Lower lobe of right lung (tissue), 2 donors: ENCODE measurements at regions not wholly inside any gene's neighbourhood (a gene's known extent, or its start where the extent isn't known, plus 50 kb on each side); places are given as distances from the start of the nearest gene placed in this dataset.
A peak's percentile ranks its signal among the peaks of the same experiment; 100 is the strongest.

ENCODE experiments used
- ATAC-seq, 2 donors: fragments of 200-7000 bp; cut with Tn5 transposase; one replicate each; pipeline ENCODE4 v1.9.1; 2020 to 2022; ENCODE audit warnings: mild to moderate bottlenecking in 2 of 2, moderate library complexity in 2 of 2
- DNase-seq: peaks from one replicate; pipeline ENCODE4 v3.0.0-alpha.2; 2020
- H3K27ac ChIP-seq: fragments of 200-600 bp; one replicate; pipeline ENCODE4 v1.8.0; 2022
- H3K27me3 ChIP-seq: fragments of 200-600 bp; one replicate; pipeline ENCODE4 v1.8.0; 2022; ENCODE audit warnings: low read depth
- H3K36me3 ChIP-seq: fragments of 200-600 bp; one replicate; pipeline ENCODE4 v1.8.0; 2022; ENCODE audit warnings: mild to moderate bottlenecking
- H3K4me1 ChIP-seq: fragments of 200-600 bp; one replicate; pipeline ENCODE4 v1.8.0; 2022
- H3K4me3 ChIP-seq: fragments of 200-600 bp; one replicate; pipeline ENCODE4 v1.8.0; 2022; ENCODE audit warnings: mild to moderate bottlenecking
- H3K9me3 ChIP-seq: fragments of 200-600 bp; one replicate; pipeline ENCODE4 v1.8.0; 2022
- intact Hi-C: fragments of 100-400 bp; cut with DNase I; formaldehyde crosslinking; loops from one replicate; pipeline ENCODE4 v1.11.0; 2022
- TF ChIP-seq, protein P1 (sequence below): fragments of 200-600 bp; IDR thresholded peaks from one replicate; pipeline ENCODE4 v1.8.0; 2022; ENCODE audit warnings: antibody characterized with exemption, mild to moderate bottlenecking
- donor health status: DM: no; HTN: yes; CAD: no; lungs with severe emphysema.

GRCh38 chr5:67623078-67623477, 426.5 kb upstream of the CD180 start:
- Histone ChIP-seq H3K4me3 (no peak overlapping the region), H3K27me3 (no peaks in the 10 kb centered on the region), H3K9me3 (no peaks in the 10 kb centered on the region), H3K27ac (no peak overlapping the region), H3K36me3 (no peaks in the 10 kb centered on the region), H3K4me1 (no peaks in the 10 kb centered on the region)
- intact Hi-C loops = no loop called here
- TF ChIP-seq, protein P1, sequence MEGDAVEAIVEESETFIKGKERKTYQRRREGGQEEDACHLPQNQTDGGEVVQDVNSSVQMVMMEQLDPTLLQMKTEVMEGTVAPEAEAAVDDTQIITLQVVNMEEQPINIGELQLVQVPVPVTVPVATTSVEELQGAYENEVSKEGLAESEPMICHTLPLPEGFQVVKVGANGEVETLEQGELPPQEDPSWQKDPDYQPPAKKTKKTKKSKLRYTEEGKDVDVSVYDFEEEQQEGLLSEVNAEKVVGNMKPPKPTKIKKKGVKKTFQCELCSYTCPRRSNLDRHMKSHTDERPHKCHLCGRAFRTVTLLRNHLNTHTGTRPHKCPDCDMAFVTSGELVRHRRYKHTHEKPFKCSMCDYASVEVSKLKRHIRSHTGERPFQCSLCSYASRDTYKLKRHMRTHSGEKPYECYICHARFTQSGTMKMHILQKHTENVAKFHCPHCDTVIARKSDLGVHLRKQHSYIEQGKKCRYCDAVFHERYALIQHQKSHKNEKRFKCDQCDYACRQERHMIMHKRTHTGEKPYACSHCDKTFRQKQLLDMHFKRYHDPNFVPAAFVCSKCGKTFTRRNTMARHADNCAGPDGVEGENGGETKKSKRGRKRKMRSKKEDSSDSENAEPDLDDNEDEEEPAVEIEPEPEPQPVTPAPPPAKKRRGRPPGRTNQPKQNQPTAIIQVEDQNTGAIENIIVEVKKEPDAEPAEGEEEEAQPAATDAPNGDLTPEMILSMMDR = no peak
- ATAC-seq = no peak
- no peak for DNase-seq

DNA sequence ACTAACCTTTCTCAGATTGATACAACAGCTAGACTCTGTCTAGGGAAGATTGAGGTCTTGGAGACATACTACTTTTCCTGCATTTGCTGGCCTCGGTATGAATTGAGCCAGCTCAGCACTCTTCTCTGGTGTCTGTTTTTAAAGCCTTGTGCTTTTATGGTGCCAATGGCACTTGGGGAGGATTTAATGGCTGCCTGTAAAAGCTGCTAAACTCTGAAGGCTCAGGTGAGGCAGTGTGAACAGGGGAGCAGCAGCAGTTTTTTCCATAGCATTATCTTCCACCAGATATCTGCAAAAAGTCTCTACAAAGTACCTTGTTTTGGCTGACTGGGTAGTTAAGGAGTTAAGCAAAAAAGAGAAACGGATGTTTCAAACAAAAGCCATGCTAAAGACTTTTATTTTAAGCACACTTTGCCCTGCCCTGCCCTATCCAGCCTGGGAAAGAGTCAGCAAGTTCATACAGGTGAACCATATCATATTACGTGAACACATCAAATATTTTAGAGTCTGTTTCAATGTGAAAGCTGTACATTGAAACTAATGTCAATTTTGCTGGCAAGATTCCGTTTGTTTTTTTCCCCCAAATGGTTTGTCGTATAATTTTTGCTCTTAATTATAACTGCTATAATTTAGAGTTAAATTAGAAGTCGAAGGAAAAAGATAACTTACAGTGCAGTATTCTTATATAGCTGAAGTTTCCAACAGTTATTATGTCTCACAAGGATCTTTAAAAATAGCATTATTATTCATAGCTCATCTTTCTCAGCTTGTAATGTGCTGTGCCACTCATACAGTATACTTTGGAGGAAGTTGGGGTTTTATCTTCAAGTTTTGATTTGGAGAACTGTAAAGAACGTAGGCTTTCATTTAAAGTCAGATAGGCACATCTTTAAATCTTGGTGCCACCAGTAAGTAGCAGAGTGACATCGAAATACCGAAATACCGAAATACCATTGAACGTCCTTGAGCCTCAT, 424.1 kb upstream of the CD180 start:
- Histone ChIP-seq H3K27me3 (no peaks in the 10 kb centered on the region), H3K36me3 (no peaks in the 10 kb centered on the region), H3K4me3 (no peak overlapping the region), H3K27ac (no peak overlapping the region), H3K4me1 (no peaks in the 10 kb centered on the region), H3K9me3 (no peaks in the 10 kb centered on the region)
- intact Hi-C loops = no loop called here
- ATAC-seq (no peak), DNase-seq (no peak)
- TF ChIP-seq, protein P1 = no peak

GRCh38 chr5:67619636-67620035, 423.0 kb upstream of the CD180 start:
- H3K36me3 ChIP-seq = no peaks in the 10 kb centered on the region
- no peaks in the 10 kb centered on the region for H3K9me3 ChIP-seq
- no peaks in the 10 kb centered on the region for H3K27me3 ChIP-seq
- TF ChIP-seq, protein P1 = no peak
- no peak overlapping the region for H3K27ac ChIP-seq
- DNase-seq (no peak), ATAC-seq (peak in 1 of 2 donors; percentile 24)
- H3K4me1 ChIP-seq = no peaks in the 10 kb centered on the region
- H3K4me3 ChIP-seq = no peak overlapping the region
- intact Hi-C loops = no loop called here

GRCh38 chr5:67619235-67619634, 422.6 kb upstream of the CD180 start:
- intact Hi-C loops = no loop called here
- no peak for ATAC-seq

DNA sequence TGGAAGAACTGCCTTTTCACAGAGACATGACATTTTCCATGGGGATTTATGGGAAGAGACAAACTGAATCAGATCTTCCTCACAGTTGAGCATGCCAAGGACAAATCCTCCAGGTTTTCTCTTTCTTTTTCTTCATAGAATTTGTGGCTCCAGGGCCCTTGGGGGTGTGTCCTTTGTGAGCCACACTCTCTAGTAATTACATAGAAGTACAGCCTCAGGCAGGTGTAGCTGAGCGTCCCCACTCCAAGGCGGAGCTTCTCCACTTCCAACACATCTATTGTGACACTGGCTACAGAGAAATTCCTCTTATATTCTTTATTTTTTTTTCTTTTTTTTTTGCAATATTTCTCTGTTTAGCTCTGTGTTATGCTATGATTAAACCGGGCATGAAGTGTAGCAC, 420.5 kb upstream of the CD180 start:
- intact Hi-C loops = no loop called here
- Histone ChIP-seq H3K36me3 (no peaks in the 10 kb centered on the region), H3K27me3 (no peaks in the 10 kb centered on the region), H3K4me3 (no peak overlapping the region), H3K9me3 (no peaks in the 10 kb centered on the region), H3K27ac (no peak overlapping the region), H3K4me1 (no peaks in the 10 kb centered on the region)
- TF ChIP-seq, protein P1 = no peak
- DNase-seq (no peak), ATAC-seq (no peak)

More at GRCh38 chr5:67619235-67619634, 422.6 kb upstream of the CD180 start:
- TF ChIP-seq, protein P1 = no peak
- H3K36me3 ChIP-seq = no peaks in the 10 kb centered on the region
- H3K4me1 ChIP-seq = no peaks in the 10 kb centered on the region
- no peaks in the 10 kb centered on the region for H3K9me3 ChIP-seq
- no peak overlapping the region for H3K27ac ChIP-seq
- no peak for DNase-seq
- no peak overlapping the region for H3K4me3 ChIP-seq
- H3K27me3 ChIP-seq = no peaks in the 10 kb centered on the region
